GM18870 (cell line): ENCODE measurements at regions not wholly inside any gene's neighbourhood (a gene's known extent, or its start where the extent isn't known, plus 50 kb on each side); places are given as distances from the start of the nearest gene placed in this dataset.
A peak's percentile ranks its signal among the peaks of the same experiment; 100 is the strongest.

ENCODE experiments used
- ATAC-seq: cut with Tn5 transposase; IDR thresholded peaks from one replicate; pipeline ENCODE4 v1.9.1; 2021; ENCODE audit warnings: moderate library complexity; ENCODE audit not compliant: unreplicated experiment

DNA sequence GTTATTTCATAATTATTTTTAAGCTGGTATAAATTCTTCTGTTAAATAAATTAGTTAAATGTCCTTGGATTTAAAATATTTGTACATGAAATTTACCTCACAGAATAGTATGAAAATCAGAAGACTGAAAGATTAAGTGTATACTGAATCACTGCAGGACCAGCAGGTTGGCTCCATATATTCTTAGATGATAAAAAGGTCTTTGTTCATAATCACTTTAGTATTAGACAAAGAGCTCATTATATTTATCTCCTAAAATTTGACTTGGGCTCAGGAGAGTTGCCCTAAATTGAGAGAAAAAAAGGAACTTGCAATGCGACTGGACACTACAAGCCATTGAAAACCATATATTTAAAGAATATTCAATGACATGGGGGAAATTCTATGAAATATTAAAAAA is 766.4 kb upstream of the CITED2 start:
- ATAC-seq: no peak

DNA sequence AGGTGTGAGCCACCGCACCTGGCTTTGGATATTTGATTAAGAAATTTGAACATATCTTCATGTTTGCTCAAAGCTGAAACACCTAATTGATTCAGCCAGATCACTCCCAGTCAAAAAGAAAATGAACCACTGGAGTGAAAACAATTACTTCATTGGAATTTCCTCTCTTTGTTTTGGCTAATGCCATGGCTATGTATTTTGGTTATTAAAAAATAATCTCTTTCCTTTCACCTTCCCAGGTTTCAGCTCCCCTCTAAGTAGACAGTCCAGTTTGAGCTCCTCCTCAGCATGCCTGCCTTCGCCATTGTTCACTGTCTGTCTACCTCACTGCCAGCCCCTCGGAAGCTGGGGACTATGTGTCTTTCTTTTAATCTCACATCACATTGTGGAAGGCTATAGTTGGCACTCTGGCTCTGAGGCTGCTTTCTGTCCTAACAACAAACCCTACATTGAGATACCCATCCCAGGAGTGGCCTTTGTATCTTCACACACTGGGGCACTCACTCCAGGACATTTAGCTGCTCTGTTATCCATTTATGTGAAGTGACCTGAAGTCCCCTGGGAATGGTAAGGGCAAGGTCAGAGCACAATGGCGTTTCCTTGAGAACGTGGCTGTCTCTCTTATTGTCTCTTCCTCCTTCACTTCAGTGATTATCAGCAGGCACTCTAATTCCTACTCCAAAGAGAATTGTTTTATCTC is 764.0 kb upstream of the CITED2 start:
- no peak for ATAC-seq

DNA sequence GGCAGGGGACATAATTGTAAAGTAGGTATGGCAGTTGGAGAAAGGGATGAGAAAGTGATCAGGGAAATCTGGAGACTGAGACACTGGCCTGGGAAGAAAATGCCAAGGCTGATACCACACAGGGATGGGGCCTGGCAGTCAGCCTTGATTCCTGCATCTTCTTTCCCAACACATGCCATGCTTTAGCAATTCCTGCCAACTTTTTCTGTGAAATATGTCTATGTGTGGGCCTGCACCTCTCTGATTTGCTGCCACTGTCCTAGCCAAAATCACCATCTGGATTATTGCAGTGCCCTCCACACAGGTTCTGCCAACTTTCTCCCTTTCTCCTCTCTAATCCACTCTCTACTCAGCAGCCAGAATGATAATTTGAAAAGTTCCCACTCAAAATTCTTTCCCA is 759.8 kb upstream of the CITED2 start:
- ATAC-seq: no peak

DNA sequence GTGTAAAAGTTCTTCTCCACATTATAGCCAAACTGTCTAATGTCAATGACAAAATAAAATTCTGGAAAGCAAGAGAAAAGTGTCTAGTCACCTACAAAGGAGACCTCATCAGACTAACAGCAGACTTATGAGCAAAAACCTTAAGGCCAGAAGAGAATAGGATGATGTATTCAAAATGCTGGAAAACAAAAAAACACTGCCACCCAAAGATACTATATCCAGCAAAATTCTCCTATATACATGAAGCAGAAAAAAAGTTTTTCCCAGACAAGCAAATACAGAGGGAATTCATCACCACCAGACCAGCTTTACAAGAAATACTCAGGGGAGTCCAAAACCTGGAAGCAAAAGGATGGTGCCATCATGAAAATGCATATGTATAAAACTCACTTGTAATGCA is 755.6 kb upstream of the CITED2 start:
- ATAC-seq: no peak

DNA sequence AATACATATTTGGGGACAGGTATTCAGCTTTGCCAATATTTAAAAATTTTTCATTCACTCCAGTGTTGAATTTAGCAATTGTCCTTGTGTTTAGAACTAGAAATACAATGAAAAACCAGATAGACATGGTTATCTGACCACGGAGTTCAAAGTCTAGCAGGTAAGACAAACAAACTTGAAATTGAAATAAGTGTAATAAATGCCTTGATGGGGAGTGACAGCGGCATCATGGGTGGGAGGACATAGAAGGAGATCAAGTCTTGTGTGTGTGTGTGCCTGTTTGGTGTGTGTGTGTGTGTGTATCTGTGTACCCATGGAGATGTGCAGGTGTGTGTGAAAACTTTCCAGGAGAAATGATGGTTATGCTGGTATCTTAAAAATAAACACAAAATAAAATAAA is 750.0 kb upstream of the CITED2 start:
- ATAC-seq: no peak

DNA sequence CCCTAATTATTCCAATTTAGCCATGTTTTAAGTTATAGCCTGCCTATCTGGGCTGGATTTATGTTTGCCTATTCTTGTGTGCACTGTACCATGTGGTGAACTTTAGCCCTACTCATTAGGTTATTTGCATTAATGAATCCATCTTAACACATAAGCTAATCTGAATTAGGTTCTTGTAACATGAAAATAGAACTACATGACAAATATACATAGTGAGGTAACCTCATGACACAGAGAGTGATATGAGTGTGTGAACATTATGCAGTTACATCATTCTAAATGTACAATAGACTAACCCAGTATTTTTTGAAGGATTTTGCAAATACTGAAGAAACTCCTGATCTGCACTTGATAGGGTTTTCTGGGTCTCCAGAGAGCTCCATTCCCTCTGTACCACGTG is 733.7 kb upstream of the CITED2 start:
- ATAC-seq: no peak

DNA sequence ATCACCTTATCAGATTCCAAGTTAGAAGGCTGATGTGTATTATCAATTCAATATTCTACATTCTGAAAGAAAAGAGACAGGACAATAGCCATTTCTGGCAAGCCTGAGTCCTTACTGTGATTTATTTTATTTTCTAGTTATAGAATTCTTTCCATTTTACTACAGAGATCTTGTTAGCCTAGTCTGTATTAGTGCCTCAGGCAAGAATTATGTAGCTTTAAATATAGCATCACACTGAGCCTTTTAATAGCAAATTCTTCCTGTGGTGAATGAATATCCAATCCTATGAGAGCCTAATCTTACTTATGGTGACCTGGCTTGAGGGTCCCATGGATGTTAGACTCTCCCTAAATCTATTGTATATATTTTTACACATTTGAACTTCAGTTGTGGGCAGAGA is 732.8 kb upstream of the CITED2 start:
- no peak for ATAC-seq

DNA sequence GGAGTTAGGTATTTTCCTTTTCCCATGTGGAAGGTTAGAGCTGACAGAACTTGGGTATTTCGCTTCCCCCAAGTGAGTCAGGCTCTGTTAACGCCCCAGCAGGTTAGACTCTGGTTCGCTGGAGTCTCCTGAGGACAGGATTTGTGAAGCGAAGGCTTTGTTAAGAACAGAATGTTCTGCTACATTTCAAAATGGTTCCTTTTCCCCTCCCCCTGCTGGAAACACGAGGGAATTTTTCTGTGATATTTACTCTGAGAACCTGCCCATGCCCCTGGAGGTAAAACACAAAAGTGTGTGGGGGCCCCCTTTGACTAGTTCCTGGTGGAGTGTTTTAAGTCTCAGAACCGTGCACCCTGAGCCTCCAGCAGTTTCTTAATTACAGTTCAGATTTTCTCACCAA is 731.4 kb upstream of the CITED2 start:
- no peak for ATAC-seq

DNA sequence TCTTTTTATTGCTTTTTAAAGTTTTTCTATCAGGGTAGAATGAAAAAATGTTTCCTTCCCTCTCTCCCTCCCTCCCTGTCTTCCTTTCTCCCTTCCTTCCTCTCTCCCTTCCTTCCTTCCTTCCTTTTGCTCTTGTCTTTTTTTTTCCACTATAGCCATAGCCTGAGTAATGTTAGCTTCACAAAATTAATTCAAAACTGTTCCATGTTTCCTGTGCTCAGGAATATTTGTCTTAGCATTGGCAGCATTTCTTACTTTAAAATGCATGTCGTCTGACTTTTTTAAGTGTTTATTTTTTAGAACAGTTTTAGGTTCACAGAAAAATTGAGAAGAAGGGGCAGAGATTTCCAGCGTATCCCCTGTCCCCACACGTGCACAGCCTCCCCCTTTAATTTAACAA is 730.8 kb upstream of the CITED2 start:
- ATAC-seq: no peak

DNA sequence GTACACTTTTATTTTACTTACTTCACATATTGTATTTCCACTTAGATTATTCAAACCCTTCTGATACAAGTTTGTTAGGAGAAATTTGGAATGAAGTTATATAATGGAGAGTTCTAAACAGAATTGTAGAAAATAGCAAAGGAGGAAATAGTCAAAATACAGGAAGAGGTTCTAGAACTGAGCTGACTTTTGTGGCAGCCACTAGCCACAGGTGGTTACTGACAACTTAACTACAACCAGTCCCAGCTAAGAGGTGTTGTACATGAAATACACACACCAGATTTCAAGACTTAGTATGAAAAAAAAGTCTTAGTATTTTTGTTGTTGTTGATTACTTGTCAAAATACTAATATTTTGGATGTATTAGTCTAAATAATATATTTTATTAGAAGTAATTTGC is 727.4 kb upstream of the CITED2 start:
- no peak for ATAC-seq

DNA sequence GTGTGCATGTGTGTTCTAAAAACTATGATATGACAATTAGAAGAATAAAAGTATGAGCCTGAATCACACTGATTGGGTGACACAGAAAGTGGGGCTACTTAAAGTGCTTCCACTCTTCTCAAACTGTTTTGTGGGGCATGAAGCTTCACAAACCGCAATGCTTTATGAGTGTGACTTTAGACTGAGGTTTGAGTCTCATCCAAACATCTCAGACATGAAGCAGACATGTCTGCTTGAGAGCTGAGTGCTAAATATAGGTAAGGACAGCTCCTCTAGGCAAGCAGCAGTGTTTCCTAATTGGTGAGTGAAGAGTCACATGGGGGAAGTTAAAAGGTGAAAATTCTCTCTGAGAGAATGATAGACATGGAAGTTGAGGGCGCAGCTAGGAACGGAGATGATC is 726.9 kb upstream of the CITED2 start:
- no peak for ATAC-seq

DNA sequence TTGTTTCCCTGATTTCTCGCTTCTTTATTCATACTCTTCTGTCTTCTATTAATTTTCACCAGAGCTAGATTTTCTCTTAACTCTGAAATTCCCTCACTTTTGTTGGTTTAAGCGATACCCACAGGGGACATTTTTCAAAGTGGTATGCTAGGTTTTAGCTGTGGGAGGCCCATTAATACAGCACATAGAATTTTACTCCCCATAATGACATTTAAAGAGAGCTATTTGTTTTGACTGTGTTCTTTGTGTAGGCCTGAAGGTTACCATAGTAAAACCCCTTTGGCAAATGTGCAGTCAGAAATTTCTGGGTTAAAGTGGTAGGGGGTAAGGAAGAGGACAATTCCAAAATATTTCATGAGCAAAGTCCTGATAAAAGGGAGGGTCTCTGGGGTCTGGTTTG is 721.1 kb upstream of the CITED2 start:
- no peak for ATAC-seq

DNA sequence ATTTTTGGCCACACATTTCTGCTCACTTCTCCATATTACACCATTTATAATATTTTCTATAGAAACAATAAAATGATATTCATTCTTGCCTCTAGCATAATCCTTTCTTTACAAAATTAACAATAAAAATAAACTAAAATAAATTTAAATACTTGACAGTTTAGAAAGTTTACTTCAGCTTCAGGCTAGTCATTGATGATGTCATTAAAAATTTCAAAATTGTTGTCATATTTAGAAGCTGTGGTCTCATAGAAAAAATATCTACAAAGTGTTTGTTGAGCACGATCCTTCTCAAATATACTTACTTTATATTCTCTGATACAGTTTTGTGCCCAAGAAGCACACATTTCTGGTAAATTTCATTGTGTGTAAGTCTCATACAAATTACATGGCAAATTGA is 717.4 kb upstream of the CITED2 start:
- no peak for ATAC-seq

DNA sequence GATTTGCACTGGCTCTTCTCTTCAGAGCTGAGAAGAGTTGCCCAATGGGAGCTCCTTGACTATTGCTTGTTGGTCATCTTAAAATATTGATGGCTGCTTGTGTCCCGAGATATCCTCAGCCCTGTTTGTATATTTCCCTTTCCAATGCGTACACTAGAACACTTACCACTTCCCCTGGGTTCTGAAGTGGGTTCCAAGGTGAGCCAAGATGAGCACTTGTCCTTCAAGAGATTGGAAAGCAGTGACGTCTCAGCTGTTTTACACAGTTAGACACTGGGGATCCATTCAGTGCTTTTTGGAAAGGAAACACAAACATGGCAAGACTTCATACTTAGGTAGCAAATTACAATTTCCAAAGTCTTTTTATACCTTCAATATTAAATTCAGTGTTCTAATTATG is 716.4 kb upstream of the CITED2 start:
- no peak for ATAC-seq

DNA sequence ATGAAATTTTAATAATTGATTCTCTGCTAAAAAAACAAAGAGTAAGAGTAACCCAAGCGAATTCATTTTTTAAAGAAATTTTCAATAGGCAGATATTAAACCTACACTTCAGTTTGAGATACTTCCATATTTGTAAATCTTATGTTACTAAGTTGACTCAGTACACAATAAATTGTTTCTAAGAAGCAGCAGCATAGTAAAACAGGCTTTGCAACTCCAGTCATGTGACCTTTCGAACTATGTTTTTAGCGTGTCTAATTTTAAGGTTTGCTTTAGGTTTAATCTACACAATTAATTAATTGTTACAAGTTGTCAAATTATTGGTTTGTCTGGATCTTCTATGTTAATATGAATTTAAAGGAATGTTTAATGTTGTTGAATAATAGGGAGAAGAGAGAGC is 708.9 kb upstream of the CITED2 start:
- no peak for ATAC-seq

DNA sequence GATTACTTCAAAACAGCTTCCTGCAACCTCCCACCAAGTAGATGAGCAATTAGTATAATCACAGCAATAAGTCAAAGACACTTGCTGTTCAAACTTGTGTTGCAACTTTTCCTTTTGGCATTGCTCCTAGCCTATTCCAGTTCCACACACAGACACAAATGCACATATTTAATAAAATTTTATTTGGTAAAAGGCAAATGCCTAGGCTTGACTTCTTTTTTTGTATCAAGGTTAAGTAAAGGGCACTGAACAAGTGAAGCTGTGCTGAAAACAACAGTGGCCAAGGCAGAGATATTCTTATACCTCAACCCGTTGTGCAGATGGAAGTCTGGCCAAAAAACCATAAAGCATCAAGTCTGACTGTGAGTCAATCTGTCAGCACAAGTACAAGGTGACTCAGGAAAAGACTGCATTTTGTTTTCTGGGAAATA is 708.4 kb upstream of the CITED2 start:
- ATAC-seq: no peak

DNA sequence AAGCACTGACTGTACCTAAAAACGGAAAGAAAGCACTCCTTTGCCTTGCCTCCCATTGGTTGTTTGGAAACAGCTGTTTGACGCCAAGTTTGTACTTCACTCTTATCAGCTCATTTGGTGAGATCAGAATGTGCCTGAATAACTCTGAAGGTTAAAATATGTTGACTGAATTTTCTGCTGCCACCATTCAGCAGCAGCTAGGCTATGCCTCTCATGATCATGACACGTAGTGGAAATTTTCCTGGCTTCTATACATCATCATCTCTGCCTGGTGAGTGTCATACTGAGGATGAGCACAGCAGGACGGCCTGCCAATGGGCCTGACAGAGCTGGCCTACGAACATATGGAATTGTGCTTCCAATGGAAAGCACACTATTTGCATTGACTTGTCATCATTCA is 704.9 kb upstream of the CITED2 start:
- ATAC-seq: no peak

DNA sequence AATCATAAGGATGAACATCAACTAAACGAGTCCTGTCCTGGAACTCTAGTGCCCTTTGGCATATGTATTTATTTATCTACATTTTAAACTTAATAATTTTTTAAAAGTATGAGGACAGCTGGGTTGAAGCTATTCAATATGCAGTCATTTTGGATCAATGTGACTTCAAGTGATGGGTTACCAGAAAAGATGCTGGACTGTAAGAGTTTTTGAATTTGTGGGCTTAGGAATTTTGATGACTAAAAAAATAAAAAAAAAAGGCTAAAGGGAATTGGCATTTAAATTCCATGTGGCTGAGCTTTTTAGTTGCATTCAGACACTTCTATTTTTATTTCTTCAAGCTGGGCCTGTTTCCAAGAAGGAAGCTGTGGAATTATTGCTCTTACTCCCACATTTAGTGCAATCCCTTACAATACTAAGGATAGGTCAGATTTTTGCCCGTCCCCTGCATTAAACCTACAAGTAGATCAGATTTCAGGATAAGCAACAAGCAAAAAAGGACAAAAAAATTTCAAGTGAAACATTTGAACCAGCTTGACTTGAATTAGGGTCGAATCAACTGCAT is 704.2 kb upstream of the CITED2 start:
- ATAC-seq: no peak

DNA sequence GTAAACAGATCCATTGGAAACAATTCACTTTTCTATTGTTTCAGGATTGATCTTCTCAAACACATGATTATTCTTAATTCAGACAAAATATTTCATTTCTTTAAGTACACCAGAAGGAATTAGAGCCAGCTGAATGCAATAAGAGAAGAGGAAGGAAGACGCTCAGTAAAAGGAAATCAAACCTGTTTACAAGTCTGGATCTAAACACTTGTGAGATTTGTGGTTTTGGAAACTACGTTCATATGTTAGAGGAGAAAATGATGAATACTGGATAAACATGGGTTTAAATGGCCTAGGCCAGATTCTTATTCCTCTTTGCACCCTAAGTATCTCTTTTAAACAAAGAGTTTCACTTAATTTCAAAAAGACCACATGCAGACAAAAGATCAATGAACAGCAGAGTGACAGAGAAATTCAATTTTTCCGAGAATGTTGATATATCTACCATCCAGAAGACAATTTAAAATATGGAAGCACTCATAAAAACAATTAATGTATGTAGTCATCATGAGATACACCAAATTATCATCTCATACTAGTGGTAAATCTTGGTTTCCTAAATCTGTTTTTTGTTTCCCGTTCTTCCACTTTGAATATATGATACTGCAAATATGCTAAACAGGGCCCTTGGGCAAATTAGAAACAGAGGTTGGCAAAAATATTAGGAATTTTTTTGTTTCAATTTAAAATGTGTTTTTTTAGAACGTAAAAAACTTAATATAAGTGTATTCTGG is 703.5 kb upstream of the CITED2 start:
- ATAC-seq: no peak

DNA sequence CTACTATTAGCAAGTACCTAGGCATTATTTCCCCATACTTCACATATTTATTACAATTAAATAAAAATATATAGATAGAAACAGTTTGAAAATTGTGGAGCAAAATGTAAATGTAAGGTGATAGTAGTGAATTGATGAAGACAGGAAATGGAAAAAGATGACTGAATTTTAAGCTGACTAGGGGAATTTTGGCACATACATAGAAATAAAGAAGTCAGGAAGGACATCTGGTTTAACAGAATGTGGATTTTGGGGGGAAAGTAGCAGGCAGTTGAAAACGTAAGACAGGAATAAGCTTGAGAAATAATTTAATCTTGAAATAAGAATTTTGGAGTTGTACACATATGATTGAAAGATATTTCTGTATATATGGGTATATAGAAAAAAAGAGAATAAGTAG is 701.7 kb upstream of the CITED2 start:
- no peak for ATAC-seq

DNA sequence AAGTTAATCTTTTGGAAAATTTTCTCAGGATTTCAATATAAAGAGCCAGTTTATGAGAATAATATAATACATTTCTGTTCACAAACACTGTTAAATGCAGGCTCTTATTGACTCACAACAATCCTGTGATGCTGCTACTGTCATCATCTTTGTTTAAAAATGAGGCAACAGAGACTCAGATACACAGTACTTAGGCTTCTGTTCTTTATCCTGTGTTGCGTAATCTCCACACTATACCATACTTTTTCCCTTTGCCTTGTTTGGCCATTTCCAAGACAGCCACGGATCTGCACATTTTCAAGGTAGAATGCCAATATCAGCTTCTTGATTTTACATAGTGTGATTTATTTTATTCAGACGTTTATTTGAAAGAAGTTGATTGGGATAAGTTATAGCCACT is 699.0 kb upstream of the CITED2 start:
- ATAC-seq: no peak

DNA sequence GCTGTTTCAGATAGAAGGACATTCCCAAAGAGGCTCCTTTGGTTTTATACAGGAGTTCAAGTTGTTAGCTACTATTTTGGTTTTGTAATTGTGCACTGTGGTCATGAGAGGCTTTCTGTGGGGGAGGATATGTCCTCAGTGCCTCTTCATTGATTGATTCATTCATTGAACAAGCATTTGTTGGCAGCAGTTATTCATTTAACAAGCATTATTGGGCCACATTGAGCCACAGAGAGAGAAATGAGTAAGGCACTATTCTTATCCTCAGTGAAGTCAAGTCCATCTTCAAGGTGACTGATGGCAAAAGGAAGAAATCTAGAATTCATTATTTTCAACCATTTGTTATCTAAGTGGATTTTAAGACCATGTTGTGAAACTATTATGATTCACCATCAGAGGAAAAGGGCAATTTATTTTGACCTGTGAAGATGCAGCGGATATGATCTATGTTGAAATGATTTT is 697.2 kb upstream of the CITED2 start:
- peak; percentile 58 for ATAC-seq
